Sigmoid colon (tissue), 6 donors: ENCODE measurements at regions not wholly inside any gene's neighbourhood (a gene's known extent, or its start where the extent isn't known, plus 50 kb on each side); places are given as distances from the start of the nearest gene placed in this dataset.

Source experiments
- DNase-seq: peaks from one replicate; pipeline ENCODE4 v3.0.0-alpha.2; 2019
- H3K27ac ChIP-seq, 4 donors: fragments of 200-600 bp; sonication (generic); one replicate each; pipeline ENCODE4 v1.5.1; 2016 to 2019; ENCODE audit warnings: mild to moderate bottlenecking in 1 of 4
- H3K27me3 ChIP-seq, 3 donors: fragments of 200-600 bp; sonication (generic); one replicate each; pipeline ENCODE4 v1.5.1; 2019; ENCODE audit warnings: mild to moderate bottlenecking in 1 of 3
- H3K36me3 ChIP-seq, 4 donors: fragments of 200-600 bp; sonication (generic); one replicate each; pipeline ENCODE4 v1.5.1; 2016 to 2019
- H3K4me1 ChIP-seq, 4 donors: fragments of 200-600 bp; sonication (generic); one replicate each; pipeline ENCODE4 v1.5.1; 2017 to 2019
- H3K4me3 ChIP-seq, 4 donors: fragments of 200-600 bp; sonication (generic); one replicate each; pipeline ENCODE4 v1.5.1; 2017 to 2019; ENCODE audit warnings: mild to moderate bottlenecking in 2 of 4, moderate library complexity in 1 of 4
- H3K9me3 ChIP-seq, 4 donors: fragments of 200-600 bp in 3 of 4; sonication (generic) in 3 of 4; one replicate each; pipeline versions ENCODE4 v1.5.1 to v1.6.1; 2013 to 2019
- CTCF ChIP-seq, 4 experiments: fragments of 450-650 bp in 3 of 4; fragments of 200-600 bp in 1 of 4; IDR thresholded peaks; one replicate each; pipeline ENCODE4 v1.5.1; 2016 to 2019; ENCODE audit warnings: antibody characterized with exemption in 4 of 4, mild to moderate bottlenecking in 3 of 4, moderate library complexity in 2 of 4
- EP300 ChIP-seq, 4 donors: sonication (generic); formaldehyde crosslinking; IDR thresholded peaks; one replicate each; pipeline ENCODE4 v1.6.1; 2017; ENCODE audit warnings: antibody characterized with exemption in 4 of 4
- POLR2A ChIP-seq, 2 donors: fragments of 450-650 bp; IDR thresholded peaks; one replicate each; pipeline ENCODE4 v1.6.1; 2016; ENCODE audit warnings: antibody characterized with exemption in 2 of 2, mild to moderate bottlenecking in 2 of 2, moderate library complexity in 2 of 2
- POLR2AphosphoS5 ChIP-seq, 4 donors: sonication (generic); formaldehyde crosslinking; IDR thresholded peaks; one replicate each; pipeline ENCODE4 v1.6.1; 2017; ENCODE audit warnings: antibody characterized with exemption in 4 of 4
- WGBS, 2 donors: extraction: QIAGEN DNeasy Blood & Tissue Kit; methylation state at CpG; one replicate each; pipeline ENCODE4 v1.1.7; 2013; 5-methylcytosine and 5-hydroxymethylcytosine counted together
- intact Hi-C: fragments of 100-400 bp; cut with DNase I; formaldehyde crosslinking; loops from one replicate; pipeline ENCODE4 v1.15.1; 2023
- donor health status: healthy with polysubstance abuse.
- donor health status: healthy.

- Histone ChIP-seq H3K4me1 (no peaks in the 10 kb centered on the region), H3K27me3 (no peaks in the 10 kb centered on the region), H3K36me3 (no peaks in the 10 kb centered on the region), H3K9me3 (no peaks in the 10 kb centered on the region), H3K27ac (no peak overlapping the region), H3K4me3 (no peak overlapping the region)
- WGBS, 2 donors = 66 to 79% methylated on average over 2 of the region's 2 CpGs
- no peak for TF ChIP-seq CTCF (IDR thresholded peaks at IDR 0.05)
- TF ChIP-seq POLR2A (IDR thresholded peaks at IDR 0.05) = no peak
- TF ChIP-seq EP300 (IDR thresholded peaks at IDR 0.05) = no peak
- TF ChIP-seq POLR2AphosphoS5 (IDR thresholded peaks at IDR 0.05) = no peak
- DNase-seq = no peak
- intact Hi-C loops = no loop called here
Measured at GRCh38 chr5:18117968-18118367, 483.7 kb downstream of the TAF11L14 start.

GRCh38 chr5:18119156-18119785, 485.0 kb downstream of the TAF11L14 start:
- intact Hi-C loops = no loop called here
- 89 to 92% methylated on average over 11 of the region's 11 CpGs for WGBS, 2 donors
- DNase-seq = no peak
- peaks cover 0 to 2% (median 0%) of the 10 kb centered on the region in 4 donors for H3K9me3 ChIP-seq
- H3K4me3 ChIP-seq = no peak overlapping the region
- no peak overlapping the region for H3K27ac ChIP-seq
- H3K27me3 ChIP-seq = no peaks in the 10 kb centered on the region
- H3K4me1 ChIP-seq = no peaks in the 10 kb centered on the region
- no peaks in the 10 kb centered on the region for H3K36me3 ChIP-seq
- TF ChIP-seq CTCF (IDR thresholded peaks at IDR 0.05) = no peak
- TF ChIP-seq POLR2AphosphoS5 (IDR thresholded peaks at IDR 0.05) = no peak
- no peak for TF ChIP-seq EP300 (IDR thresholded peaks at IDR 0.05)
- TF ChIP-seq POLR2A (IDR thresholded peaks at IDR 0.05) = no peak

GRCh38 chr5:18141222-18141621, 507.0 kb downstream of the TAF11L14 start:
- Histone ChIP-seq H3K27ac (no peak overlapping the region), H3K4me3 (no peak overlapping the region), H3K9me3 (no peaks in the 10 kb centered on the region), H3K27me3 (no peaks in the 10 kb centered on the region), H3K4me1 (no peaks in the 10 kb centered on the region), H3K36me3 (no peaks in the 10 kb centered on the region)
- TF ChIP-seq POLR2A (IDR thresholded peaks at IDR 0.05) (no peak), EP300 (IDR thresholded peaks at IDR 0.05) (no peak), CTCF (IDR thresholded peaks at IDR 0.05) (no peak), POLR2AphosphoS5 (IDR thresholded peaks at IDR 0.05) (no peak)
- intact Hi-C loops = no loop called here
- DNase-seq = no peak

- H3K27ac ChIP-seq = no peak overlapping the region
- intact Hi-C loops = no loop called here
- no peaks in the 10 kb centered on the region for H3K36me3 ChIP-seq
- TF ChIP-seq EP300 (IDR thresholded peaks at IDR 0.05) = no peak
- no peak for TF ChIP-seq POLR2A (IDR thresholded peaks at IDR 0.05)
- no peak for TF ChIP-seq POLR2AphosphoS5 (IDR thresholded peaks at IDR 0.05)
- TF ChIP-seq CTCF (IDR thresholded peaks at IDR 0.05) = no peak
- no peak overlapping the region for H3K4me3 ChIP-seq
- H3K27me3 ChIP-seq = no peaks in the 10 kb centered on the region
- no peaks in the 10 kb centered on the region for H3K9me3 ChIP-seq
- no peaks in the 10 kb centered on the region for H3K4me1 ChIP-seq
- WGBS, 2 donors = 52 to 57% methylated on average over 1 of the region's 1 CpG
- DNase-seq = no peak
Measured at GRCh38 chr5:18142831-18143230, 508.6 kb downstream of the TAF11L14 start.

- 80 to 81% methylated on average over 2 of the region's 2 CpGs for WGBS, 2 donors
- Histone ChIP-seq H3K4me1 (no peaks in the 10 kb centered on the region), H3K27ac (no peak overlapping the region), H3K4me3 (no peak overlapping the region), H3K9me3 (peaks cover 0 to 3% (median 0%) of the 10 kb centered on the region in 4 donors), H3K27me3 (no peaks in the 10 kb centered on the region), H3K36me3 (no peaks in the 10 kb centered on the region)
- intact Hi-C loops = no loop called here
- no peak for DNase-seq
- TF ChIP-seq EP300 (IDR thresholded peaks at IDR 0.05) (no peak), CTCF (IDR thresholded peaks at IDR 0.05) (no peak), POLR2A (IDR thresholded peaks at IDR 0.05) (no peak), POLR2AphosphoS5 (IDR thresholded peaks at IDR 0.05) (no peak)
Measured at GRCh38 chr5:18152671-18153070, 518.4 kb downstream of the TAF11L14 start.
